HT1080 (cell line): ENCODE measurements at regions not wholly inside any gene's neighbourhood (a gene's known extent, or its start where the extent isn't known, plus 50 kb on each side); places are given as distances from the start of the nearest gene placed in this dataset.
"Not testable (repeated sequence)": the region's sequence is repeated elsewhere in the genome, so short reads cannot be mapped to it uniquely, and the experiment has no call there.

ENCODE experiments used
- DNase-seq: peaks from one replicate; pipeline ENCODE4 v3.0.0-alpha.2; 2015; ENCODE audit warnings: low read depth

- DNase-seq, result no peak
These were observed 115.8 kb upstream of the SPAG17 start for GRCh38 chr1:118300808-118301207.

DNA sequence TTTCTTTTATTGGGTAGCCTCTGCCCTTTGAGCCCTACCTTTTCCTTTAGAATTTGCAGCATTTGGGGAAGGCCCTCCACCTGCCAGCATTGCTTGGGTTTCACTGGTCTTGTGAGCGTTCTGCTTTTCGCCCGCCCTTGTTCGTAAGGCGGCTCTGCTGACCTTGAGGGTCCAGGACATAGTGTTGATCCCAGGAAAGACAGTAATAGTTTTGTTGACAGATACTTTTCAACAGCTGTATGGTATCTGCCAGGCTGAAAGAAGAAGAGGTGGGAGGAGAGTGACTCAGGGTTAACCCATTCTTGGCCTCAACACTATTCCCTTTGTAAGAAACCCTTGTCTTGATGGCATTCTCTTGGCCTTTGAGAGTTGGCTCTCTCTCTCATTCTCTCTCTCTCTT lies 113.4 kb upstream of the SPAG17 start:
- DNase-seq, result no peak

DNA sequence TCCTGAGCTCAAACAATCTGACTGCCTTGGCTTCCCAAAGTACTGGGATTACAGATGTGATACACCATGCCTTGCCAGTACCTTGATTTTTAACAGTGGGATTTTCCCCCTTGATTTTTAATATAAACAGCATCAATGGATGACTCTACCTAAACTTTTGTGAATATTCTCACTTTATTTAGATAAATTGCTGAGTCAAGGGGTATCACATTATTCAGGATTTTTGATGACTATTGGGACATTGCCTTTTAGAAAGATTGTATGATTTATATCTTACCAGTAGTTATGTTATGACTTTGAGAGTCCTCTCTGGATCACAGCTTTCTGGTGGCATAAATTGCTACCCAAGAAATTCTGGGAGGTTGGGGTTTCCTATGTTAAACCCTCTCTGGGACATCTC lies 112.5 kb upstream of the SPAG17 start:
- DNase-seq, result no peak

GRCh38 chr1:118294875-118295642 lies 110.0 kb upstream of the SPAG17 start:
- no peak for DNase-seq

DNA sequence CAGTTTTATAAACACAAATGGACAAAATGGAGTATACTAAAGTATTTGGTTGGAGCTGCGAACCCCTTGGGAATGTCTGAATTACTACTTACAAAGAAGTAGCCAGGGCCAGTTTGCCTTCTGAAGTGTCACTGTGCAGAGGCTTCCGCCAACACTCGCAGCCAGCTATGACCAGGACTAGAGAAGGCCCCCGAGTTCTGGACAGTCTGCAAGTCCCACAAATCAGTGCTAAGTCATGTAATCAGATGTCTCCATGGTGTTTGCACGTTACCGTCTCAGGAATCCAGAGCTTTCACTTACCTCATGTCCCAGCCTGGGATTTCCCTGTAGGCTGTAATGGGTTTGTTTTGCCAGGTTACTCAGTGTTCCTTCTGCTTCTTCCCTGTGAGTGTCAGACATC lies 106.6 kb upstream of the SPAG17 start:
- no peak for DNase-seq

DNA sequence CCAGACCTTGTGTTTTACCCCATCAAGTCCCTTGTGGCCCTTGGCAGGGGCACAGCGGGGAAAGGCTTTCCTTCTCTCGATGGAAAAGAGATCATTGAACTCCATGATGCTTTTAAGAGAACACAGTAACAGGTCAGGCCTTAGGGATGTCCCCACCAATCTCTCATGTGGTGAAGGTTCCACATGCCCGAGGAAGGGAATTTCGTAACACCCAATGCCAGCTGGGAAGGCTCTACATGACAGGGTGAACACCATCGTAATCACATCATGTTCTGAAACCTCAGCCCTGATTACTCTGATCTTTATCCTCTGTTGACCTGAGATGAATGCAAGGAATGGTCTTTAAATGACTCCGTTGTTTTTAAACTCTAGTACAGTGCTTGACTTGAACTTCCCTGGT lies 105.5 kb upstream of the SPAG17 start:
- DNase-seq, result no peak

GRCh38 chr1:118290046-118290445 lies 105.0 kb upstream of the SPAG17 start:
- no peak for DNase-seq

DNA sequence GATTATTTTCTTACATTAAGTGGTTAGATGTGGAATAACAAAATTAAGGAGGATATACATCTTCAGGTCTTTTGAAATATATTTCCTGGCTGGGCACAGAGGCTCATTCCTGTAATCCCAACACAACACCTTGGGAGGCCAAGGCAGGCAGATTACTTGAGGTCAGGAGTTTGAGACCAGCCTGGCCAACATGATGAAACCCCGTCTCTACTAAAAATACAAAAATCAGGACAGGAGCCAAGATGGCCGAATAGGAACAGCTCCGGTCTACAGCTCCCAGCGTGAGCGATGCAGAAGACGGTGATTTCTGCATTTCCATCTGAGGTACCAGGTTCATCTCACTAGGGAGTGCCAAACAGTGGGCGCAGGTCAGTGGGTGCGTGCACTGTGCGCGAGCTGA lies 95.6 kb upstream of the SPAG17 start:
- not testable (repeated sequence) for DNase-seq

GRCh38 chr1:118275472-118276115 lies 90.6 kb upstream of the SPAG17 start:
- DNase-seq, result no peak

DNA sequence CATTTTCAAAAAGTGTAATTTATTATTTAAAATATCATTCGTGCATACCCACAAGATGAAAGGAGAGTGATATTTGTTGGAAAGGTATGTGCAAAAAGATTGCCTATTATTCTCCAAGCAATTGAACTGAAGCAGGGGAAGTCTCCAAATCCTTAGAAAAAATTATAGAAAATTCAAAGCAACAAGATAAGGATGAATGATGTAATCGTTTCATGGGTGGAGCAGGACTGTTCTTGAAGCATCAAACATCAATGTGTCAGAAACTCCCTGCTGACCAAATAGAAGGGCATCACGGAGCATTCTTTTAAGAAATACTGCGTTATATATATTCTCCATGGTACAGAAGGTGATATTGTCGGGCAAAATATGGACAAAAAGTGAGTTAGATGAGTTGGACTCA lies 87.9 kb upstream of the SPAG17 start:
- DNase-seq, result no peak

DNA sequence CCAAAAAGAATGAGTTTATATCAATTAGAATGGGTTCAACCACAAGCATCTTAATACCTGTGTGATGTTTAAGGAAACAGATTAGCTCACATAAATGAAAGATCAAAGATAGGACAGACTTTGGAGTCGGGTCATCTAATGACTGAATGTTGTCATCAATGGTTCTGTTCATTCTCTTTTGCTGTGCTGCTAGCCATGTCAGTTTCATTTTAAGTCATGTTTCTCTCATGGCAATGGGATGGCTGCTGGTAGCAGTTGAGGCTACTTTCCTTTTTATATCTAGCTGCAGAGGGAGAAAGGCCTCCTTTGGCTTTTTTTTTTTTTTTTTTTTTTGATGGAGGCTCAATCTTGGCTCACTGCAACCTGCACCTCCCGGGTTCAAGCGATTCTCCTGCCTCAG lies 86.9 kb upstream of the SPAG17 start:
- DNase-seq, result no peak

DNA sequence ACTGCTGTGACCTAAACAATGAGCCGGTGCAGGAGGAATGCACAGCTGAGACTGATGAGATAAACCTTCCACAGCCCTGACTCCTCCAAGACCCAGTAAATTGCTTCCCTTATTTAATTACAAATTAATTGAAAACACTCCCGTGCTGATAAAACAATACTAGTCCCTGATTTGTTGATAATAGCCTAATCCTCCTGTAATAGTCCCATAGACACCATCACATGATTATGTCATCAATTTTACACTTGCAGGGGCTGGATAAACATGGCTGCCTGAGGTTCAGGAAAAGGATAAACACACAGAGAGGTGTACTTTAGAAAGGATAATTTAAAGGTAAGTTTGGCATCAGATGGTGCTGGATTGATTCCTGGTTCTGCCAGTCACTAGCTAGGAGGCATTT lies 84.6 kb upstream of the SPAG17 start:
- no peak for DNase-seq

GRCh38 chr1:118266436-118266835 lies 81.4 kb upstream of the SPAG17 start:
- no peak for DNase-seq

GRCh38 chr1:118264343-118264742 lies 79.3 kb upstream of the SPAG17 start:
- DNase-seq, result no peak

GRCh38 chr1:118262865-118263264 lies 77.8 kb upstream of the SPAG17 start:
- DNase-seq, result no peak

- DNase-seq, result no peak
These were observed 73.9 kb upstream of the SPAG17 start for GRCh38 chr1:118258975-118259374.

DNA sequence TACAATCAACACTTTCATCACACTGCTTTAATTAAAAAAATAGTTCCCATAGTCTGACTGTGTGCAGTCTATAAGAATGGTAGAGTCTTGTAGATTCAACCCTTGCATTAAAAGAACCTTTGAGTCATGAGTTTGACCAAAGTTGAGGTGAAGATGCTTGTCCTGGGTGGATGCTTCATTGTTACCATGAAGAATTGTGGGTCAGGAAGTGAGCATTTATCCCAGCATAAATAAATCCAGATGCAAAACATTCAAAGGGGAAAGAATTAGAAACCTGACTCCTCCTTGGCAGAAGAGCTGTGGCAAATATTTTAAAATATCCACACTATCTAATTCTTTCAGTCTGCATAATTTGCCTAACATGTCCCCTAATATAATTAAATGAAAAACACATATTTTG lies 72.9 kb upstream of the SPAG17 start:
- DNase-seq, result no peak

GRCh38 chr1:118254491-118255425 lies 69.7 kb upstream of the SPAG17 start:
- no peak for DNase-seq

GRCh38 chr1:118254001-118254400 lies 69.0 kb upstream of the SPAG17 start:
- no peak for DNase-seq

DNA sequence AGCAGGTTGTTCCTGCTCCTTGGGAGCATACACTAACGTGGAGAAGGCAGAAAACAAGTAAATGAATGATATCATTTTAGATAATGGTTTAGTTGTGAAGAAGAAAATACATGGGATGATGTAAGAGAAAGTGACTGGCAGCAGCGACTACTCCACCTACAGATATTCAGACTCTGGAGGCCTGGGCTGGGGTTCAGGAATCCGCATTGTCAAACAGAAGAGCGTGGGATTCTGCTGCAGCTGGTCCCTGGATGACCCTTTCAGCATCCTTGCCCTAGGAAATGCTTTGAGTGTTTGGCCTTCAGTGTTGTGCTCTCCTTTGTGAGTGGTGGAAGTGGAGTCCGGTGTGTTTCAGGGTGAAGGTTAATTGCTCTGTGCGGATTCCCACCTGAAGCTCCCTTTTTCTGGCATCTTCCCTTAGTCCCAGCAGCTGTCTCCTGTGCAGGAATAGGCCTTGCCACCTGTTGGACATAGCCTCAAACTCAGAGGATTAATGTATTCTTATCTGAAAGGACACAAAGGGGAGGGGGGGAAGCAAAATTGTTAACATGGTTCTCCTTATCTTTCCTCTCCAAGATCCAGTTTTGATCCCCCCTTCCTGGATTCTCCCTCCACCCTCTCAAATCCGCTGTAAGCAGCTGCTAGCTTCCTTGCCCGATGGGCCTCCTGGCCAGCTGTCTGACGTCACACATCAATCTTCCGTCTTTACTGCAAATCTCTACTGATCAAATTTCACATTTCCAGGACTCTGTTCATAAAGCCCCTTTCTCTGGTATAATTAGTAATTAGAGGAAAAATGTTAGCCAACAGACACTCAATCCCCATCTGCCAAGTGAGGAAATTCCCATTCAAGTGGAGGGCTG lies 68.3 kb upstream of the SPAG17 start:
- DNase-seq, result no peak

GRCh38 chr1:118252624-118253023 lies 67.6 kb upstream of the SPAG17 start:
- no peak for DNase-seq
